PC-9 (cell line): ENCODE measurements at regions not wholly inside any gene's neighbourhood (a gene's known extent, or its start where the extent isn't known, plus 50 kb on each side); places are given as distances from the start of the nearest gene placed in this dataset.

ENCODE experiments used
- BruUV-seq: library from RNA; stranded (reverse); fragments of 400-500 nt; replicated peaks from 2 replicates; lab custom pipeline; 2021; lab: Mats Ljungman, UMichigan
- CTCF ChIA-PET: fragments of 300-600 bp; sonication (Branson Sonifier 250); formaldehyde crosslinking; loops from one replicate; lab custom pipeline; 2022; ENCODE audit warnings: antibody characterized with exemption; lab: Charles Lee
- POLR2A ChIA-PET: fragments of 300-600 bp; sonication (Branson Sonifier 250); formaldehyde crosslinking; loops from one replicate; lab custom pipeline; 2022; ENCODE audit warnings: antibody characterized with exemption; ENCODE audit not compliant: unreplicated experiment; lab: Charles Lee
- DNase-seq, 2 experiments: peaks; one replicate each; pipeline versions ENCODE4 v3.0.0 to v3.0.0-alpha.2; 2015 to 2022; ENCODE audit warnings: mixed read lengths in 1 of 2
- H2AFZ ChIP-seq: fragments of 200-600 bp; sonication (generic); 2 replicates; pipeline ENCODE4 v1.8.1; 2017; ENCODE audit warnings: antibody characterized with exemption
- H3F3A ChIP-seq: fragments of 200-600 bp; sonication (generic); 2 replicates; pipeline ENCODE4 v1.8.1; 2017; ENCODE audit warnings: antibody characterized with exemption, mild to moderate bottlenecking, low read depth; ENCODE audit not compliant: insufficient read depth
- H3K27ac ChIP-seq: fragments of 200-600 bp; sonication (generic); 2 replicates; pipeline ENCODE4 v1.6.1; 2016; ENCODE audit warnings: mixed run types
- H3K27me3 ChIP-seq: fragments of 200-600 bp; sonication (generic); 2 replicates; pipeline ENCODE4 v1.6.1; 2016; ENCODE audit warnings: low read depth, mixed run types; ENCODE audit not compliant: insufficient read depth
- H3K36me3 ChIP-seq: fragments of 200-600 bp; sonication (generic); 2 replicates; pipeline ENCODE4 v1.6.1; 2016; ENCODE audit warnings: low read depth, mixed run types
- H3K4me1 ChIP-seq: fragments of 200-600 bp; sonication (generic); replicated peaks from 2 replicates; pipeline ENCODE4 v1.6.1; 2016; ENCODE audit warnings: mixed run types; ENCODE audit not compliant: insufficient read depth
- H3K4me2 ChIP-seq: fragments of 200-600 bp; sonication (generic); 2 replicates; pipeline ENCODE4 v1.6.1; 2017; ENCODE audit warnings: mixed run types
- H3K4me3 ChIP-seq: fragments of 200-600 bp; sonication (generic); 2 replicates; pipeline ENCODE4 v1.6.1; 2016; ENCODE audit warnings: mixed run types
- H3K79me2 ChIP-seq: fragments of 200-600 bp; sonication (generic); 2 replicates; pipeline ENCODE4 v1.6.1; 2017; ENCODE audit warnings: low read depth, mixed run types
- H3K9me2 ChIP-seq: fragments of 200-600 bp; sonication (generic); 2 replicates; pipeline ENCODE4 v1.8.1; 2017; ENCODE audit warnings: mild to moderate bottlenecking; ENCODE audit not compliant: insufficient read depth
- H3K9me3 ChIP-seq: fragments of 200-600 bp; sonication (generic); 2 replicates; pipeline ENCODE4 v1.8.1; 2016; ENCODE audit warnings: low read depth; ENCODE audit not compliant: insufficient read depth
- H4K20me1 ChIP-seq: fragments of 200-600 bp; sonication (generic); 2 replicates; pipeline ENCODE4 v1.8.1; 2017; ENCODE audit not compliant: insufficient read depth
- CTCF ChIP-seq: fragments of 200-600 bp; sonication (generic); conservative IDR thresholded peaks from 2 replicates; pipeline ENCODE4 v1.6.1; 2017; ENCODE audit warnings: mixed run types, antibody characterized with exemption, mild to moderate bottlenecking, moderate library complexity
- EZH2 ChIP-seq: fragments of 200-600 bp; sonication (generic); IDR thresholded peaks from 2 replicates; pipeline ENCODE4 v1.8.0; 2017; ENCODE audit warnings: antibody characterized with exemption, low read depth
- intact Hi-C: fragments of 100-400 bp; cut with micrococcal nuclease; formaldehyde crosslinking; loops from one replicate; pipeline ENCODE4 v1.10.0; 2022; ENCODE audit not compliant: unreplicated experiment

GRCh38 chr13:106161146-106161545, 374.3 kb downstream of the EFNB2 start:
- no TSS peak for BruUV-seq
- H3K27me3 ChIP-seq = no peaks in the 10 kb centered on the region
- H3K9me3 ChIP-seq = peaks cover 16% of the 10 kb centered on the region; the same call in 1 of the 2 replicates
- H3K79me2 ChIP-seq = no peaks in the 10 kb centered on the region
- no peak for DNase-seq
- H3K9me2 ChIP-seq = no peaks in the 10 kb centered on the region
- no peak overlapping the region for H3K27ac ChIP-seq
- CTCF ChIA-PET = no interaction called here
- TF ChIP-seq CTCF = no peak
- no peak for TF ChIP-seq EZH2
- POLR2A ChIA-PET = no interaction called here
- H3F3A ChIP-seq = peaks cover 12% of the 10 kb centered on the region
- intact Hi-C loops = no loop called here
- H3K4me2 ChIP-seq = no peak overlapping the region
- no peaks in the 10 kb centered on the region for H3K36me3 ChIP-seq
- H2AFZ ChIP-seq = no peak overlapping the region
- peaks cover 20% of the 10 kb centered on the region for H3K4me1 ChIP-seq
- H4K20me1 ChIP-seq = no peaks in the 10 kb centered on the region
- no peak overlapping the region for H3K4me3 ChIP-seq

- Histone ChIP-seq H3K27me3 (no peaks in the 10 kb centered on the region), H3K9me2 (no peaks in the 10 kb centered on the region), H3F3A (peaks cover 23% of the 10 kb centered on the region), H3K9me3 (peaks cover 24% of the 10 kb centered on the region; the same call in 1 of the 2 replicates), H3K36me3 (no peaks in the 10 kb centered on the region), H2AFZ (no peak overlapping the region), H3K79me2 (no peaks in the 10 kb centered on the region), H3K4me2 (no peak overlapping the region), H3K4me3 (no peak overlapping the region), H3K27ac (no peak overlapping the region), H3K4me1 (peaks cover 32% of the 10 kb centered on the region), H4K20me1 (no peaks in the 10 kb centered on the region)
- intact Hi-C loops = loop anchor here (10.0 kb wide), 1 partner anchor 215 kb away; no protein-coding TSS in a partner anchor
- no peak for DNase-seq
- ChIA-PET POLR2A (no interaction called here), CTCF (interaction anchor here (0.5 kb wide), 1 partner anchor 344 kb away, joined by 4 read pairs; no protein-coding TSS in a partner anchor)
- TF ChIP-seq CTCF (no peak), EZH2 (no peak)
- no TSS peak for BruUV-seq
Measured at GRCh38 chr13:106159295-106160195, 375.9 kb downstream of the EFNB2 start.

- Histone ChIP-seq H2AFZ (0 out of 2 replicates have a peak overlapping the region, but pooled peaks have one; percentile 11), H3K27ac (peak overlapping the region; percentile 96), H4K20me1 (no peaks in the 10 kb centered on the region), H3K9me2 (no peaks in the 10 kb centered on the region), H3K4me2 (peak overlapping the region; percentile 56), H3K27me3 (no peaks in the 10 kb centered on the region), H3K36me3 (no peaks in the 10 kb centered on the region), H3K9me3 (peaks cover 38% of the 10 kb centered on the region; the same call in 1 of the 2 replicates), H3F3A (peaks cover 36% of the 10 kb centered on the region), H3K79me2 (no peaks in the 10 kb centered on the region), H3K4me3 (0 out of 2 replicates have a peak overlapping the region, but pooled peaks have one; percentile 1), H3K4me1 (peaks cover 43% of the 10 kb centered on the region)
- TF ChIP-seq EZH2 = no peak
- TF ChIP-seq CTCF = no peak
- ChIA-PET POLR2A (interaction anchor here (0.5 to 1.0 kb wide), 6 partner anchors 12 to 491 kb away, joined by 3 to 7 read pairs (median 4); no protein-coding TSS in a partner anchor), CTCF (no interaction called here)
- no TSS peak for BruUV-seq
- DNase-seq = peak; percentile 52 to 99
- intact Hi-C loops = loop anchor here (1.0 to 10.0 kb wide), 5 partner anchors 218 to 377 kb away; no protein-coding TSS in a partner anchor
Measured at GRCh38 chr13:106156468-106156867, 379.0 kb downstream of the EFNB2 start.
